ENCODE measurements at regions not wholly inside any gene's neighbourhood (a gene's known extent, or its start where the extent isn't known, plus 50 kb on each side); places are given as distances from the start of the nearest gene placed in this dataset.

- TF ChIP-seq CTCF (IDR thresholded peaks at IDR 0.05): no peak
- H3K36me3 Mint-ChIP-seq: no peaks in the 10 kb centered on the region
- peaks cover 7% of the 10 kb centered on the region in 2 donors for H3K9me3 Mint-ChIP-seq
- DNase-seq: no peak
- Histone ChIP-seq H3K27ac (ENCODE audit: low read length) (no peak overlapping the region), H3K27me3 (ENCODE audit: control insufficient read depth, insufficient read depth, low read length) (no peaks in the 10 kb centered on the region), H3K36me3 (ENCODE audit: control insufficient read depth, insufficient read depth, low read length) (no peaks in the 10 kb centered on the region), H3K9me3 (ENCODE audit: control insufficient read depth, insufficient read depth, low read length) (no peaks in the 10 kb centered on the region), H3K4me1 (ENCODE audit: control insufficient read depth, insufficient read depth, low read length) (no peaks in the 10 kb centered on the region), H3K4me3 (ENCODE audit: low read length) (no peak overlapping the region)
- no peak for ATAC-seq
- no peak overlapping the region for H3K27ac Mint-ChIP-seq
- 82% methylated on average over 2 of the region's 2 CpGs for WGBS (ENCODE audit: insufficient coverage)
- no peaks in the 10 kb centered on the region for H3K27me3 Mint-ChIP-seq (ENCODE audit: low read depth in 2 of 2)
- intact Hi-C loops (cut with micrococcal nuclease): no loop called here
- H3K4me1 Mint-ChIP-seq: no peaks in the 10 kb centered on the region
- no peak overlapping the region for H3K4me3 Mint-ChIP-seq
These were observed 113.1 kb upstream of the WDR75 start for GRCh38 chr2:189327879-189328847.

- H3K36me3 Mint-ChIP-seq: no peaks in the 10 kb centered on the region
- no peaks in the 10 kb centered on the region for H3K36me3 ChIP-seq (ENCODE audit: control insufficient read depth, insufficient read depth, low read length)
- H3K27me3 Mint-ChIP-seq (ENCODE audit: low read depth in 2 of 2): no peaks in the 10 kb centered on the region
- no peak overlapping the region for H3K27ac ChIP-seq (ENCODE audit: low read length)
- H3K4me3 ChIP-seq (ENCODE audit: low read length): no peak overlapping the region
- H3K4me1 Mint-ChIP-seq: no peaks in the 10 kb centered on the region
- ATAC-seq: no peak
- 90% methylated on average over 1 of the region's 2 CpGs for WGBS (ENCODE audit: insufficient coverage)
- no peak for TF ChIP-seq CTCF (IDR thresholded peaks at IDR 0.05)
- no peak overlapping the region for H3K27ac Mint-ChIP-seq
- H3K9me3 ChIP-seq (ENCODE audit: control insufficient read depth, insufficient read depth, low read length): no peaks in the 10 kb centered on the region
- H3K27me3 ChIP-seq (ENCODE audit: control insufficient read depth, insufficient read depth, low read length): no peaks in the 10 kb centered on the region
- no peak for DNase-seq
- no peak overlapping the region for H3K4me3 Mint-ChIP-seq
- peaks cover 7% of the 10 kb centered on the region in 2 donors for H3K9me3 Mint-ChIP-seq
- intact Hi-C loops (cut with micrococcal nuclease): no loop called here
- no peaks in the 10 kb centered on the region for H3K4me1 ChIP-seq (ENCODE audit: control insufficient read depth, insufficient read depth, low read length)
These were observed 112.4 kb upstream of the WDR75 start for GRCh38 chr2:189328848-189329245.

- Histone ChIP-seq H3K4me3 (ENCODE audit: low read length) (no peak overlapping the region), H3K4me1 (ENCODE audit: control insufficient read depth, insufficient read depth, low read length) (no peaks in the 10 kb centered on the region), H3K9me3 (ENCODE audit: control insufficient read depth, insufficient read depth, low read length) (peaks cover 11% of the 10 kb centered on the region), H3K27ac (ENCODE audit: low read length) (no peak overlapping the region), H3K27me3 (ENCODE audit: control insufficient read depth, insufficient read depth, low read length) (no peaks in the 10 kb centered on the region), H3K36me3 (ENCODE audit: control insufficient read depth, insufficient read depth, low read length) (no peaks in the 10 kb centered on the region)
- H3K9me3 Mint-ChIP-seq: peaks cover 6 to 24% of the 10 kb centered on the region in 2 donors
- no peaks in the 10 kb centered on the region for H3K4me1 Mint-ChIP-seq
- intact Hi-C loops (cut with micrococcal nuclease): no loop called here
- no peak for TF ChIP-seq CTCF (IDR thresholded peaks at IDR 0.05)
- H3K36me3 Mint-ChIP-seq: peaks cover 10% of the 10 kb centered on the region
- ATAC-seq: no peak
- no CpG with 5 or more reads among the region's 2 CpGs for WGBS (ENCODE audit: insufficient coverage)
- no peak overlapping the region for H3K4me3 Mint-ChIP-seq
- DNase-seq: no peak
- H3K27ac Mint-ChIP-seq: no peak overlapping the region
- no peaks in the 10 kb centered on the region for H3K27me3 Mint-ChIP-seq (ENCODE audit: low read depth in 2 of 2)
These were observed 104.8 kb upstream of the WDR75 start for GRCh38 chr2:189336276-189336975.

Data from natural killer cell (primary cell).